BE2C (cell line): ENCODE measurements at regions not wholly inside any gene's neighbourhood (a gene's known extent, or its start where the extent isn't known, plus 50 kb on each side); places are given as distances from the start of the nearest gene placed in this dataset.

Experiments used
- DNase-seq: peaks from one replicate; pipeline ENCODE4 v3.0.0-alpha.2; 2020
- H3K27me3 ChIP-seq: fragments of 250-450 bp; sonication (Bioruptor Pico); 2 replicates; pipeline ENCODE4 v1.5.1; 2020; ENCODE audit warnings: mild to moderate bottlenecking
- H3K36me3 ChIP-seq: fragments of 250-450 bp; sonication (Bioruptor Pico); 2 replicates; pipeline ENCODE4 v1.5.1; 2020; ENCODE audit warnings: mild to moderate bottlenecking
- H3K4me1 ChIP-seq: fragments of 250-450 bp; sonication (Bioruptor Pico); 2 replicates; pipeline ENCODE4 v1.5.1; 2020
- H3K4me3 ChIP-seq: 2 replicates; pipeline ENCODE4 v1.5.1; 2011; ENCODE audit warnings: low read depth, low read length
- H3K9me3 ChIP-seq: fragments of 250-450 bp; sonication (Bioruptor Pico); 2 replicates; pipeline ENCODE4 v1.5.1; 2020
- TF ChIP-seq, protein P1 (sequence below): IDR thresholded peaks from 2 replicates; pipeline ENCODE4 v1.5.1; 2012; ENCODE audit warnings: mild to moderate bottlenecking, low read depth, low read length

DNA sequence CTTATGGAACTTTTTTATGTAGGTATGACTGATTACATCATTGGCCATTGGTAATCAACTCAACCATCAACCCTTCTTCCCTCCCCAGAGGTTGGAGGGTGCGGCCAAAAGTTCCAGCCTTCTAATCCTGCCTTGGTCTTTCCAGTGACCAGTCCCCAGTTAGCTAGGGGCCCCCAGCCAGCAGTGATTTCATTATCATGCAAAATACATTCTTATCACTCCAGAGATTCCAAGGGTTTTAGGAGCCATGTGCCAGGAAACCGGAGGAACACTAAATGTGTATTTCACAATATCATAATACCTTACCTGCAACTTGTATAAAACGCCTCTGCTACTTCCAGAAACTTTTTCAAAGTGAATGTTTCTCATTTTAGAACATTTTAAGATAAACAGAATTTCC is 181.5 kb upstream of the PELI2 start:
- DNase-seq = no peak

GRCh38 chr14:55938249-55938791 is 179.9 kb upstream of the PELI2 start:
- peak; percentile 45 for DNase-seq
- no peaks in the 10 kb centered on the region for H3K4me1 ChIP-seq
- H3K9me3 ChIP-seq = no peaks in the 10 kb centered on the region
- no peaks in the 10 kb centered on the region for H3K27me3 ChIP-seq
- H3K4me3 ChIP-seq = no peak overlapping the region
- TF ChIP-seq, protein P1, sequence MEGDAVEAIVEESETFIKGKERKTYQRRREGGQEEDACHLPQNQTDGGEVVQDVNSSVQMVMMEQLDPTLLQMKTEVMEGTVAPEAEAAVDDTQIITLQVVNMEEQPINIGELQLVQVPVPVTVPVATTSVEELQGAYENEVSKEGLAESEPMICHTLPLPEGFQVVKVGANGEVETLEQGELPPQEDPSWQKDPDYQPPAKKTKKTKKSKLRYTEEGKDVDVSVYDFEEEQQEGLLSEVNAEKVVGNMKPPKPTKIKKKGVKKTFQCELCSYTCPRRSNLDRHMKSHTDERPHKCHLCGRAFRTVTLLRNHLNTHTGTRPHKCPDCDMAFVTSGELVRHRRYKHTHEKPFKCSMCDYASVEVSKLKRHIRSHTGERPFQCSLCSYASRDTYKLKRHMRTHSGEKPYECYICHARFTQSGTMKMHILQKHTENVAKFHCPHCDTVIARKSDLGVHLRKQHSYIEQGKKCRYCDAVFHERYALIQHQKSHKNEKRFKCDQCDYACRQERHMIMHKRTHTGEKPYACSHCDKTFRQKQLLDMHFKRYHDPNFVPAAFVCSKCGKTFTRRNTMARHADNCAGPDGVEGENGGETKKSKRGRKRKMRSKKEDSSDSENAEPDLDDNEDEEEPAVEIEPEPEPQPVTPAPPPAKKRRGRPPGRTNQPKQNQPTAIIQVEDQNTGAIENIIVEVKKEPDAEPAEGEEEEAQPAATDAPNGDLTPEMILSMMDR = no peak
- no peaks in the 10 kb centered on the region for H3K36me3 ChIP-seq

More for the DNA sequence above, 181.5 kb upstream of the PELI2 start:
- Histone ChIP-seq H3K27me3 (no peaks in the 10 kb centered on the region), H3K9me3 (no peaks in the 10 kb centered on the region), H3K4me1 (peaks cover 4% of the 10 kb centered on the region), H3K4me3 (no peak overlapping the region), H3K36me3 (no peaks in the 10 kb centered on the region)
- TF ChIP-seq, protein P1 = no peak

- DNase-seq = no peak
- Histone ChIP-seq H3K36me3 (no peaks in the 10 kb centered on the region), H3K27me3 (no peaks in the 10 kb centered on the region), H3K4me3 (no peak overlapping the region), H3K9me3 (no peaks in the 10 kb centered on the region), H3K4me1 (no peaks in the 10 kb centered on the region)
- TF ChIP-seq, protein P1 = no peak
Measured at GRCh38 chr14:55942076-55942654, 176.0 kb upstream of the PELI2 start.

DNA sequence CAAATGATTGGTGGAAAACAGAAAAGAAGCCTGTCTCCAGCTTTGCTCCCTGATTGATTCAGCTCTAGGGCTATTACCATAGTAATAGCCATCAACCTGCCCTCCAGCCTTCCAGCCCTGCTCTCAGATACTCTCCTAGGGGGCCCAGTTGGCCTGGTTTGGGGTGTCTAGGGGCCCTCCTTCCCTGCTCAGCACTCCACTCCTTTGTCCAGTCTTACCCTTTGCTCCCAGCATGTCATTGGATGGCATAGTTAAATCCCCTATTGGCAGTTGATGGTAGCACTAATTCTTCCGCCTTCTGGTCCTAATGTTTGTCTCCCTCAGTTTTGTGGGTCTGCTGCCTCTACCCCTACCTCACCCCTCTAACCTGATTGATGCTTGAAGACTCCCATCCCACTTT is 175.4 kb upstream of the PELI2 start:
- Histone ChIP-seq H3K9me3 (no peaks in the 10 kb centered on the region), H3K36me3 (no peaks in the 10 kb centered on the region), H3K4me3 (no peak overlapping the region), H3K4me1 (no peaks in the 10 kb centered on the region), H3K27me3 (no peaks in the 10 kb centered on the region)
- DNase-seq = no peak
- TF ChIP-seq, protein P1 = no peak

DNA sequence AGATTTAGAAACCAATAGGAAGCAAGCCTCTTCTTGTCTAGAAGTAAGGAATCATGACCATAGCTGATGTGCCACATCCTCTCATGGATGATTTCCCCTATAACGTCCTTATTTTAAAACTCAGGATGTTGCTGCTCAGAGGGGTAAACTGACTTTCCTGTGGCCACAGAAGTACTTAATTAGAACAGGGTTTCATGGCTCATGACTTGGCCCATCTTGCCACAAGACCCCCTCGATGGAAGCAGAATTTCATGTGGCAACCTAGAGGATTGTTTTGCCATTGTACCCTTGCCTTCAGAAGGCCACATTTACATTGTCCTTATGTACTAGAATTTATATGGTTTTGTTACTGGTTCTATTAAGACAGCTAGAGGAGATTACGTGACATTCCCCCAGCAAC is 173.5 kb upstream of the PELI2 start:
- TF ChIP-seq, protein P1 = no peak
- Histone ChIP-seq H3K9me3 (no peaks in the 10 kb centered on the region), H3K36me3 (no peaks in the 10 kb centered on the region), H3K4me1 (no peaks in the 10 kb centered on the region), H3K27me3 (no peaks in the 10 kb centered on the region), H3K4me3 (no peak overlapping the region)
- no peak for DNase-seq

- Histone ChIP-seq H3K27me3 (no peaks in the 10 kb centered on the region), H3K4me3 (no peak overlapping the region), H3K36me3 (no peaks in the 10 kb centered on the region), H3K4me1 (no peaks in the 10 kb centered on the region), H3K9me3 (no peaks in the 10 kb centered on the region)
- no peak for DNase-seq
- TF ChIP-seq, protein P1 = no peak
Measured at GRCh38 chr14:55946231-55946630, 172.0 kb upstream of the PELI2 start.
